ENCODE measurements at regions not wholly inside any gene's neighbourhood (a gene's known extent, or its start where the extent isn't known, plus 50 kb on each side); places are given as distances from the start of the nearest gene placed in this dataset.
A peak's percentile ranks its signal among the peaks of the same experiment; 100 is the strongest.

GRCh38 chr3:145752576-145752975, 408.4 kb downstream of the PLOD2 start:
- H3K4me3 ChIP-seq (ENCODE audit: control insufficient read depth, low read depth, low read length): no peak overlapping the region
- no peak for TF ChIP-seq CTCF (conservative IDR thresholded peaks at IDR 0.05; ENCODE audit: control insufficient read depth, insufficient read depth, low read depth, low read length)
- no peak for DNase-seq (ENCODE audit: low read depth)

- no peak for TF ChIP-seq CTCF (conservative IDR thresholded peaks at IDR 0.05; ENCODE audit: control insufficient read depth, insufficient read depth, low read depth, low read length)
- H3K4me3 ChIP-seq (ENCODE audit: control insufficient read depth, low read depth, low read length): no peak overlapping the region
- DNase-seq (ENCODE audit: low read depth): no peak
Observed at GRCh38 chr3:145754605-145755289, 406.2 kb downstream of the PLOD2 start.

- no peak for DNase-seq (ENCODE audit: low read depth)
- no peak for TF ChIP-seq CTCF (conservative IDR thresholded peaks at IDR 0.05; ENCODE audit: control insufficient read depth, insufficient read depth, low read depth, low read length)
- H3K4me3 ChIP-seq (ENCODE audit: control insufficient read depth, low read depth, low read length): no peak overlapping the region
Observed at GRCh38 chr3:145760036-145760435, 400.9 kb downstream of the PLOD2 start.

GRCh38 chr3:145767909-145768308, 393.1 kb downstream of the PLOD2 start:
- peak; percentile 32 for TF ChIP-seq CTCF (conservative IDR thresholded peaks at IDR 0.05; ENCODE audit: control insufficient read depth, insufficient read depth, low read depth, low read length)
- peak; percentile 13 for DNase-seq (ENCODE audit: low read depth)
- no peak overlapping the region for H3K4me3 ChIP-seq (ENCODE audit: control insufficient read depth, low read depth, low read length)

- peak; percentile 79 for TF ChIP-seq CTCF (conservative IDR thresholded peaks at IDR 0.05; ENCODE audit: control insufficient read depth, insufficient read depth, low read depth, low read length)
- no peak overlapping the region for H3K4me3 ChIP-seq (ENCODE audit: control insufficient read depth, low read depth, low read length)
- peak; percentile 82 for DNase-seq (ENCODE audit: low read depth)
Observed at GRCh38 chr3:145776782-145777408, 384.1 kb downstream of the PLOD2 start.

GRCh38 chr3:145780301-145780700, 380.7 kb downstream of the PLOD2 start:
- H3K4me3 ChIP-seq (ENCODE audit: control insufficient read depth, low read depth, low read length): no peak overlapping the region
- no peak for TF ChIP-seq CTCF (conservative IDR thresholded peaks at IDR 0.05; ENCODE audit: control insufficient read depth, insufficient read depth, low read depth, low read length)
- no peak for DNase-seq (ENCODE audit: low read depth)
